GM12891 (cell line): ENCODE measurements at regions not wholly inside any gene's neighbourhood (a gene's known extent, or its start where the extent isn't known, plus 50 kb on each side); places are given as distances from the start of the nearest gene placed in this dataset.

Experiments used
- POLR2A ChIP-seq: IDR thresholded peaks from 2 replicates; pipeline ENCODE4 v1.6.1; 2011; ENCODE audit warnings: low read depth, low read length, control low read depth
- POLR2AphosphoS5 ChIP-seq: IDR thresholded peaks from 2 replicates; pipeline ENCODE4 v1.6.1; 2011; ENCODE audit warnings: low read depth, low read length, control low read depth
- POU2F2 ChIP-seq: IDR thresholded peaks from 2 replicates; pipeline ENCODE4 v1.6.1; 2011; ENCODE audit warnings: low read depth, mild to moderate bottlenecking, control low read depth, low read length, moderate library complexity
- TAF1 ChIP-seq: IDR thresholded peaks from 2 replicates; pipeline ENCODE4 v1.6.1; 2011; ENCODE audit warnings: low read depth, low read length, control low read depth

- TF ChIP-seq POLR2A (no peak), POLR2AphosphoS5 (no peak), POU2F2 (no peak), TAF1 (no peak)
Measured at GRCh38 chr13:91158017-91158395, 189.5 kb upstream of the MIR17HG start.
